Epithelial cell of proximal tubule (primary cell): ENCODE measurements at regions not wholly inside any gene's neighbourhood (a gene's known extent, or its start where the extent isn't known, plus 50 kb on each side); places are given as distances from the start of the nearest gene placed in this dataset.

Experiments
- DNase-seq: peaks from one replicate; pipeline ENCODE4 v3.0.0-alpha.2; 2011; ENCODE audit warnings: low read depth
- H3K4me3 ChIP-seq: 2 replicates; pipeline ENCODE4 v1.5.1; 2011; ENCODE audit warnings: low read depth, mild to moderate bottlenecking, low read length
- CTCF ChIP-seq: conservative IDR thresholded peaks from 2 replicates; pipeline ENCODE4 v1.5.1; 2012; ENCODE audit warnings: low read depth, mild to moderate bottlenecking, low read length

- TF ChIP-seq CTCF: no peak
- no peak for DNase-seq
- no peak overlapping the region for H3K4me3 ChIP-seq
These were observed 56.6 kb upstream of the BEX4 start for GRCh38 chrX:103158317-103158621.

- TF ChIP-seq CTCF: peak; percentile 66
- no peak for DNase-seq
- H3K4me3 ChIP-seq: no peak overlapping the region
These were observed 57.2 kb upstream of the BEX4 start for GRCh38 chrX:103157496-103158316.

- TF ChIP-seq CTCF: no peak
- no peak overlapping the region for H3K4me3 ChIP-seq
- no peak for DNase-seq
These were observed 59.7 kb upstream of the BEX4 start for GRCh38 chrX:103155201-103155600.

GRCh38 chrX:103153661-103154060 lies 60.7 kb upstream of the NXF3 start:
- no peak overlapping the region for H3K4me3 ChIP-seq
- no peak for TF ChIP-seq CTCF
- no peak for DNase-seq

- TF ChIP-seq CTCF: no peak
These were observed 58.9 kb upstream of the NXF3 start for GRCh38 chrX:103151799-103152198.

GRCh38 chrX:103149652-103150051 lies 56.7 kb upstream of the NXF3 start:
- no peak overlapping the region for H3K4me3 ChIP-seq
- TF ChIP-seq CTCF: no peak
- no peak for DNase-seq

More at GRCh38 chrX:103151799-103152198, 58.9 kb upstream of the NXF3 start:
- H3K4me3 ChIP-seq: no peak overlapping the region
- no peak for DNase-seq

GRCh38 chrX:103148075-103148474 lies 55.1 kb upstream of the NXF3 start:
- no peak for DNase-seq
- no peak for TF ChIP-seq CTCF
- H3K4me3 ChIP-seq: no peak overlapping the region
